Osteocyte (in vitro differentiated cells): ENCODE measurements at regions not wholly inside any gene's neighbourhood (a gene's known extent, or its start where the extent isn't known, plus 50 kb on each side); places are given as distances from the start of the nearest gene placed in this dataset.

Experiments
- DNase-seq: peaks from one replicate; pipeline ENCODE4 v3.0.0; 2021; ENCODE audit warnings: mixed read lengths; ENCODE audit not compliant: unreplicated experiment; ENCODE audit errors: extremely low spot score
- H3K27ac Mint-ChIP-seq: one replicate; pipeline ENCODE4 v1.8.0; 2021; ENCODE audit warnings: mild to moderate bottlenecking, mixed read lengths; ENCODE audit not compliant: unreplicated experiment
- H3K27me3 Mint-ChIP-seq: one replicate; pipeline ENCODE4 v1.8.0; 2021; ENCODE audit warnings: mixed read lengths; ENCODE audit not compliant: unreplicated experiment
- H3K36me3 Mint-ChIP-seq: one replicate; pipeline ENCODE4 v1.8.0; 2021; ENCODE audit warnings: mixed read lengths; ENCODE audit not compliant: unreplicated experiment
- H3K4me1 Mint-ChIP-seq: one replicate; pipeline ENCODE4 v1.8.0; 2021; ENCODE audit warnings: mixed read lengths; ENCODE audit not compliant: unreplicated experiment
- H3K4me3 Mint-ChIP-seq: one replicate; pipeline ENCODE4 v1.8.0; 2021; ENCODE audit warnings: mild to moderate bottlenecking, moderate library complexity, mixed read lengths; ENCODE audit not compliant: unreplicated experiment
- H3K9me3 Mint-ChIP-seq: one replicate; pipeline ENCODE4 v1.8.0; 2021; ENCODE audit warnings: mixed read lengths; ENCODE audit not compliant: unreplicated experiment
- TF ChIP-seq, protein P1 (sequence below): fragments of 200-600 bp; sonication (generic); IDR thresholded peaks from 2 replicates; pipeline ENCODE4 v1.5.0; 2021; ENCODE audit warnings: antibody characterized with exemption, mild to moderate bottlenecking, moderate library complexity

GRCh38 chr3:34377961-34378360 is 579.5 kb downstream of the PDCD6IP start:
- no peak overlapping the region for H3K4me3 Mint-ChIP-seq
- H3K27ac Mint-ChIP-seq, result no peak overlapping the region
- peaks cover 4% of the 10 kb centered on the region for H3K9me3 Mint-ChIP-seq
- TF ChIP-seq, protein P1, sequence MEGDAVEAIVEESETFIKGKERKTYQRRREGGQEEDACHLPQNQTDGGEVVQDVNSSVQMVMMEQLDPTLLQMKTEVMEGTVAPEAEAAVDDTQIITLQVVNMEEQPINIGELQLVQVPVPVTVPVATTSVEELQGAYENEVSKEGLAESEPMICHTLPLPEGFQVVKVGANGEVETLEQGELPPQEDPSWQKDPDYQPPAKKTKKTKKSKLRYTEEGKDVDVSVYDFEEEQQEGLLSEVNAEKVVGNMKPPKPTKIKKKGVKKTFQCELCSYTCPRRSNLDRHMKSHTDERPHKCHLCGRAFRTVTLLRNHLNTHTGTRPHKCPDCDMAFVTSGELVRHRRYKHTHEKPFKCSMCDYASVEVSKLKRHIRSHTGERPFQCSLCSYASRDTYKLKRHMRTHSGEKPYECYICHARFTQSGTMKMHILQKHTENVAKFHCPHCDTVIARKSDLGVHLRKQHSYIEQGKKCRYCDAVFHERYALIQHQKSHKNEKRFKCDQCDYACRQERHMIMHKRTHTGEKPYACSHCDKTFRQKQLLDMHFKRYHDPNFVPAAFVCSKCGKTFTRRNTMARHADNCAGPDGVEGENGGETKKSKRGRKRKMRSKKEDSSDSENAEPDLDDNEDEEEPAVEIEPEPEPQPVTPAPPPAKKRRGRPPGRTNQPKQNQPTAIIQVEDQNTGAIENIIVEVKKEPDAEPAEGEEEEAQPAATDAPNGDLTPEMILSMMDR, result no peak
- H3K4me1 Mint-ChIP-seq, result peaks cover 21% of the 10 kb centered on the region
- no peaks in the 10 kb centered on the region for H3K27me3 Mint-ChIP-seq
- no peak for DNase-seq
- peaks cover 37% of the 10 kb centered on the region for H3K36me3 Mint-ChIP-seq

- Mint-ChIP-seq H3K36me3 (peaks cover 45% of the 10 kb centered on the region), H3K27me3 (no peaks in the 10 kb centered on the region), H3K9me3 (peaks cover 10% of the 10 kb centered on the region), H3K27ac (no peak overlapping the region), H3K4me1 (peaks cover 20% of the 10 kb centered on the region), H3K4me3 (no peak overlapping the region)
- no peak for DNase-seq
- TF ChIP-seq, protein P1, result no peak
These were observed 582.8 kb downstream of the PDCD6IP start for GRCh38 chr3:34381243-34381642.

- Mint-ChIP-seq H3K4me3 (no peak overlapping the region), H3K27me3 (no peaks in the 10 kb centered on the region), H3K36me3 (peaks cover 46% of the 10 kb centered on the region), H3K4me1 (peaks cover 16% of the 10 kb centered on the region), H3K9me3 (peaks cover 6% of the 10 kb centered on the region), H3K27ac (no peak overlapping the region)
- no peak for DNase-seq
- TF ChIP-seq, protein P1, result no peak
These were observed 584.4 kb downstream of the PDCD6IP start for GRCh38 chr3:34382859-34383258.

GRCh38 chr3:34386309-34386708 is 587.9 kb downstream of the PDCD6IP start:
- Mint-ChIP-seq H3K9me3 (peaks cover 6% of the 10 kb centered on the region), H3K4me3 (no peak overlapping the region), H3K36me3 (peaks cover 51% of the 10 kb centered on the region), H3K27me3 (no peaks in the 10 kb centered on the region), H3K27ac (no peak overlapping the region), H3K4me1 (peaks cover 28% of the 10 kb centered on the region)
- TF ChIP-seq, protein P1, result no peak
- DNase-seq, result no peak

GRCh38 chr3:34387826-34388564 is 589.6 kb downstream of the PDCD6IP start:
- peaks cover 14% of the 10 kb centered on the region for H3K9me3 Mint-ChIP-seq
- H3K4me3 Mint-ChIP-seq, result no peak overlapping the region
- peaks cover 56% of the 10 kb centered on the region for H3K36me3 Mint-ChIP-seq
- peaks cover 25% of the 10 kb centered on the region for H3K4me1 Mint-ChIP-seq
- TF ChIP-seq, protein P1, result no peak
- no peak for DNase-seq
- peak overlapping the region; percentile 28 for H3K27ac Mint-ChIP-seq
- no peaks in the 10 kb centered on the region for H3K27me3 Mint-ChIP-seq
